Panc1 (cell line): ENCODE measurements at regions not wholly inside any gene's neighbourhood (a gene's known extent, or its start where the extent isn't known, plus 50 kb on each side); places are given as distances from the start of the nearest gene placed in this dataset.

Experiments used
- ATAC-seq: fragments of 200-7000 bp; cut with Tn5 transposase; 2 replicates; pipeline ENCODE4 v1.9.1; 2020; ENCODE audit warnings: mild to moderate bottlenecking, moderate library complexity
- BruUV-seq: library from RNA; stranded (reverse); fragments of 400-500 nt; replicated peaks from 2 replicates; lab custom pipeline; 2021; lab: Mats Ljungman, UMichigan
- CTCF ChIA-PET: fragments of 300-600 bp; sonication (Branson Sonifier 250); formaldehyde crosslinking; loops from one replicate; lab custom pipeline; 2022; ENCODE audit warnings: antibody characterized with exemption; lab: Charles Lee
- POLR2A ChIA-PET: fragments of 300-600 bp; sonication (Branson Sonifier 250); formaldehyde crosslinking; loops from one replicate; lab custom pipeline; 2022; ENCODE audit warnings: antibody characterized with exemption; lab: Charles Lee
- DNase-seq: peaks from one replicate; pipeline ENCODE4 v3.0.0-alpha.2; 2010; ENCODE audit warnings: low read depth, low spot score
- H3K27ac ChIP-seq: 2 replicates; pipeline ENCODE4 v1.5.1; 2011; ENCODE audit warnings: mild to moderate bottlenecking, low read length, inconsistent platforms
- H3K27me3 ChIP-seq: fragments of 200-500 bp; sonication (Bioruptor generic); 2 replicates; pipeline ENCODE4 v1.6.0; 2014; ENCODE audit warnings: low read length, inconsistent platforms; ENCODE audit not compliant: control insufficient read depth, insufficient read depth
- H3K36me3 ChIP-seq: fragments of 200-500 bp; sonication (Bioruptor generic); 2 replicates; pipeline ENCODE4 v1.5.1; 2014; ENCODE audit warnings: inconsistent platforms, mild to moderate bottlenecking, low read length, moderate library complexity; ENCODE audit not compliant: control insufficient read depth, insufficient read depth
- H3K4me1 ChIP-seq: 2 replicates; pipeline ENCODE4 v1.5.1; 2011; ENCODE audit warnings: inconsistent platforms, mild to moderate bottlenecking, low read length, moderate library complexity; ENCODE audit not compliant: control insufficient read depth, insufficient read depth
- H3K4me3 ChIP-seq, 2 experiments: 2 replicates each; pipeline ENCODE4 v1.5.1; 2011 to 2012; ENCODE audit warnings: low read depth in 2 of 2, low read length in 2 of 2, mild to moderate bottlenecking in 2 of 2, inconsistent platforms in 1 of 2, moderate library complexity in 1 of 2
- H3K9me3 ChIP-seq: fragments of 200-500 bp; sonication (Bioruptor generic); 2 replicates; pipeline ENCODE4 v1.5.1; 2014; ENCODE audit warnings: low read depth, mild to moderate bottlenecking, inconsistent platforms, low read length, moderate library complexity; ENCODE audit not compliant: control insufficient read depth, insufficient read depth
- POLR2AphosphoS5 ChIP-seq: IDR thresholded peaks from 2 replicates; pipeline ENCODE4 v1.6.1; 2012; ENCODE audit warnings: mild to moderate bottlenecking, low read depth, low read length, moderate library complexity
- SIN3A ChIP-seq: IDR thresholded peaks from 2 replicates; pipeline ENCODE4 v1.6.1; 2012; ENCODE audit warnings: low read depth, mild to moderate bottlenecking, low read length, moderate library complexity, borderline replicate concordance; ENCODE audit not compliant: insufficient read depth
- TCF7L2 ChIP-seq: IDR thresholded peaks from 2 replicates; pipeline ENCODE4 v1.6.1; 2011; ENCODE audit warnings: mild to moderate bottlenecking, low read depth, low read length, inconsistent platforms
- in situ Hi-C: cut with HindIII; loops from 2 replicates; pipeline ENCODE4 v1.10.0; 2016; ENCODE audit warnings: low sequenced_read_pairs, low pct_unique_long_range_greater_than_20kb
- intact Hi-C: fragments of 100-400 bp; cut with micrococcal nuclease; formaldehyde crosslinking; loops from one replicate; pipeline ENCODE4 v1.10.0; 2022; ENCODE audit not compliant: unreplicated experiment
- TF ChIP-seq, protein P1 (sequence below): fragments of 450-650 bp; IDR thresholded peaks from 2 replicates; pipeline ENCODE4 v1.5.1; 2017; ENCODE audit warnings: mild to moderate bottlenecking
- TF ChIP-seq, protein P2 (sequence below), 2 experiments: IDR thresholded peaks; 2 replicates each; pipeline ENCODE4 v1.6.1; 2011 to 2012; ENCODE audit warnings: low read depth in 2 of 2, control low read depth in 1 of 2, low read length in 1 of 2, mild to moderate bottlenecking in 1 of 2, moderate library complexity in 1 of 2; ENCODE audit not compliant: insufficient read depth in 1 of 2

DNA sequence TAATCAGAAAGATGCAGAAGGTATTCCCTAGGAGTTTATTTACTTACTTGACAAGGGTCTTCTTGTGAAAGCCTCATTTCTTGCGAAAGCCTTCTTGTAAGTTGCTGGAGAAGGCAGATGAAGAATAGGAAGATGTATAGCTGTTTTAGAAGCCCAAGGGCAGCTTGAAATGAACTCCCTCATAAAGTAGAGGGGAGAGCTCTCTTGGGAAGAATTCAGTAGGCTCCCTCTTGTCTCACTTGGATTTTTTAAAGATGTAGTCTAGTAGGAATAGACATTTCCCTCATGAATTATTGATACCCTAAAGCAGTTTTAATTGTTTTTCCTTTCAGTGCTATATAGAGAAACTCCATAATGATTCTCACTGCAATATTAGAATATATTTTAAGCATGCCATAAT lies 639.2 kb upstream of the CXADR start:
- TF ChIP-seq, protein P1, sequence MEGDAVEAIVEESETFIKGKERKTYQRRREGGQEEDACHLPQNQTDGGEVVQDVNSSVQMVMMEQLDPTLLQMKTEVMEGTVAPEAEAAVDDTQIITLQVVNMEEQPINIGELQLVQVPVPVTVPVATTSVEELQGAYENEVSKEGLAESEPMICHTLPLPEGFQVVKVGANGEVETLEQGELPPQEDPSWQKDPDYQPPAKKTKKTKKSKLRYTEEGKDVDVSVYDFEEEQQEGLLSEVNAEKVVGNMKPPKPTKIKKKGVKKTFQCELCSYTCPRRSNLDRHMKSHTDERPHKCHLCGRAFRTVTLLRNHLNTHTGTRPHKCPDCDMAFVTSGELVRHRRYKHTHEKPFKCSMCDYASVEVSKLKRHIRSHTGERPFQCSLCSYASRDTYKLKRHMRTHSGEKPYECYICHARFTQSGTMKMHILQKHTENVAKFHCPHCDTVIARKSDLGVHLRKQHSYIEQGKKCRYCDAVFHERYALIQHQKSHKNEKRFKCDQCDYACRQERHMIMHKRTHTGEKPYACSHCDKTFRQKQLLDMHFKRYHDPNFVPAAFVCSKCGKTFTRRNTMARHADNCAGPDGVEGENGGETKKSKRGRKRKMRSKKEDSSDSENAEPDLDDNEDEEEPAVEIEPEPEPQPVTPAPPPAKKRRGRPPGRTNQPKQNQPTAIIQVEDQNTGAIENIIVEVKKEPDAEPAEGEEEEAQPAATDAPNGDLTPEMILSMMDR, result no peak
- TF ChIP-seq, protein P2, sequence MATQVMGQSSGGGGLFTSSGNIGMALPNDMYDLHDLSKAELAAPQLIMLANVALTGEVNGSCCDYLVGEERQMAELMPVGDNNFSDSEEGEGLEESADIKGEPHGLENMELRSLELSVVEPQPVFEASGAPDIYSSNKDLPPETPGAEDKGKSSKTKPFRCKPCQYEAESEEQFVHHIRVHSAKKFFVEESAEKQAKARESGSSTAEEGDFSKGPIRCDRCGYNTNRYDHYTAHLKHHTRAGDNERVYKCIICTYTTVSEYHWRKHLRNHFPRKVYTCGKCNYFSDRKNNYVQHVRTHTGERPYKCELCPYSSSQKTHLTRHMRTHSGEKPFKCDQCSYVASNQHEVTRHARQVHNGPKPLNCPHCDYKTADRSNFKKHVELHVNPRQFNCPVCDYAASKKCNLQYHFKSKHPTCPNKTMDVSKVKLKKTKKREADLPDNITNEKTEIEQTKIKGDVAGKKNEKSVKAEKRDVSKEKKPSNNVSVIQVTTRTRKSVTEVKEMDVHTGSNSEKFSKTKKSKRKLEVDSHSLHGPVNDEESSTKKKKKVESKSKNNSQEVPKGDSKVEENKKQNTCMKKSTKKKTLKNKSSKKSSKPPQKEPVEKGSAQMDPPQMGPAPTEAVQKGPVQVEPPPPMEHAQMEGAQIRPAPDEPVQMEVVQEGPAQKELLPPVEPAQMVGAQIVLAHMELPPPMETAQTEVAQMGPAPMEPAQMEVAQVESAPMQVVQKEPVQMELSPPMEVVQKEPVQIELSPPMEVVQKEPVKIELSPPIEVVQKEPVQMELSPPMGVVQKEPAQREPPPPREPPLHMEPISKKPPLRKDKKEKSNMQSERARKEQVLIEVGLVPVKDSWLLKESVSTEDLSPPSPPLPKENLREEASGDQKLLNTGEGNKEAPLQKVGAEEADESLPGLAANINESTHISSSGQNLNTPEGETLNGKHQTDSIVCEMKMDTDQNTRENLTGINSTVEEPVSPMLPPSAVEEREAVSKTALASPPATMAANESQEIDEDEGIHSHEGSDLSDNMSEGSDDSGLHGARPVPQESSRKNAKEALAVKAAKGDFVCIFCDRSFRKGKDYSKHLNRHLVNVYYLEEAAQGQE (IDR thresholded peaks at IDR 0.05; ENCODE audit: insufficient read depth in 1 of 2, low read depth in 2 of 2, low read length in 1 of 2), result no peak
- TF ChIP-seq POLR2AphosphoS5 (no peak), SIN3A (no peak), TCF7L2 (no peak)
- intact Hi-C loops (no loop called here), in situ Hi-C loops (no loop called here)
- Histone ChIP-seq H3K36me3 (no peaks in the 10 kb centered on the region), H3K9me3 (no peaks in the 10 kb centered on the region), H3K4me3 (no peak overlapping the region), H3K27me3 (no peaks in the 10 kb centered on the region), H3K4me1 (no peaks in the 10 kb centered on the region), H3K27ac (no peak overlapping the region)
- ChIA-PET POLR2A (no interaction called here), CTCF (no interaction called here)
- DNase-seq (no peak), ATAC-seq (no peak)
- BruUV-seq, result no TSS peak

DNA sequence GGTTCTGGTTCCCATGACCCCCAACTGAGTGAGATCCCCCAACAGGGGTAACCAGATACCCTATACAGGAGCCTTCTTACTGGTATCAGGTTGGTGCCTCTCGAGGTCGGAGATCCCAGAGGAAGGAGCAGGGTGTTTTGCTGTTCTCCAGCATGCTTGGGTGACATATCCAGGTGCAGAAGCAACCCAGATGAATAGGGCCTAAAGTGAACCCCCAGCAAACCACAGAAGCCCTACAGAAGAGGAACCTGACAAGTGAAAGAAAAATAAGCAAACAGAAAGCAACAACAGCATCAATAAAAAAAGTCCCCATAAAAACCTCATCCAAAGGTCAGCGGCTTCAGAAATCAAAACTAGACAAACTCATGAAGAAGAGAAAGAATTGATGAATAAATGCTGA lies 633.4 kb upstream of the CXADR start:
- intact Hi-C loops, result no loop called here
- no peaks in the 10 kb centered on the region for H3K9me3 ChIP-seq
- H3K4me3 ChIP-seq, result no peak overlapping the region
- ChIA-PET CTCF (no interaction called here), POLR2A (no interaction called here)
- no peaks in the 10 kb centered on the region for H3K27me3 ChIP-seq
- no peaks in the 10 kb centered on the region for H3K4me1 ChIP-seq
- DNase-seq (no peak), ATAC-seq (no peak)
- in situ Hi-C loops, result no loop called here
- H3K36me3 ChIP-seq, result no peaks in the 10 kb centered on the region
- H3K27ac ChIP-seq, result no peak overlapping the region
- no TSS peak for BruUV-seq
- TF ChIP-seq TCF7L2 (no peak), SIN3A (no peak), POLR2AphosphoS5 (no peak)
- TF ChIP-seq, protein P2 (IDR thresholded peaks at IDR 0.05; ENCODE audit: insufficient read depth in 1 of 2, low read depth in 2 of 2, low read length in 1 of 2), result no peak
- TF ChIP-seq, protein P1, result no peak
